HG03469 (cell line): ENCODE measurements at regions not wholly inside any gene's neighbourhood (a gene's known extent, or its start where the extent isn't known, plus 50 kb on each side); places are given as distances from the start of the nearest gene placed in this dataset.
"Not testable (repeated sequence)": the region's sequence is repeated elsewhere in the genome, so short reads cannot be mapped to it uniquely, and the experiment has no call there.

Experiments
- ATAC-seq: cut with Tn5 transposase; IDR thresholded peaks from one replicate; pipeline ENCODE4 v1.9.1; 2021; ENCODE audit warnings: mild to moderate bottlenecking, moderate library complexity, moderate number of reproducible peaks; ENCODE audit not compliant: unreplicated experiment

DNA sequence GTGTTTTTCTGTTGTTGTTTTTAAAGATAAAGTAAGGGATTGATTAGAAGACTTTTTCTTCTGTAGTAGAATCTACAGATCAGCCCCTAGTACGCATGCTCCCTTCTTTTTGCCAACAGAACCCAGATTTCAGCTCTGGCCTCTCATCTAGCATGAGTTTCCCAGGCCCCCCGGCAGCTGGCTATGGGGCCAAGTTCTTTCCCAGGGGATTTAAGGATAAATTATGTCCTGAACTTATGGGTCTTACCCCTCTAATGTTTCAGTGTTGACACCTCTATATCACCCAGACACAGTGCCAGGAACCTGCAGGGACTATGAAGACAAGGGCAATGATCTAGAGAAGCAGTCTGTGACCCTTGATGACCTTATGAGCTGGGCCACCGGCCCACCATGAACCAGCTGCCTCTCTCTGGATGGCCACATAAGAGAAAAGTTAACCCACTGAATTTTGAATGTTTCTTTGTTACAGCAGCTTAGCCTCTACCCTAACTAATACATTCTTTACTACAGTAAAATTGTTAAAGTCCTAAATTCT, 150.5 kb downstream of the UNC5CL start:
- no peak for ATAC-seq

DNA sequence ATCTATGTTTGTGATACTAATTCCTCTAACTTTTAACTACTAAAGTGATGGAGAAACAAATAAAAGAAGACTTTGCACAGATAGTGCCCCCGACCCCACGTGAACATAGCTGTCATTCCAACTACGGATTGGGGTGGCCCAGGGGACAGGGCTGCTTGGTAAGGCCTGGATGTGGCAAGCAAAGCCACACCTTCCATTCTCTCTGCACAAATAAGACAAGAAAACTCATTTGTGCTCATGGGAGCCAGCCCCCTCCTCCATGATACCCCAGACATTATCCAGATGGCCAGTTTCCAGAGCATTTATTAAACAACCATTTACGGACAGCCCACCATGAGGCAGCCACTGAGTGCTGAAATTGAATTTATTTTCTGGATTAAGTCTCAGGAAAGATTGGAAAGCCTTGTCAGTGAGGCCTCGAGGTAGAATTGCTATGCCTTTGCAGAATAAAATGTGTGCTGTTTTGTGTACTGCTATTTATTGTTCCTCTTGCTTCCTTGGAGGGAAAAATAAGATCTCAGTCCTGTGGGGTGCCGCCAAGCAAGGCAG, 151.2 kb downstream of the UNC5CL start:
- ATAC-seq: no peak

DNA sequence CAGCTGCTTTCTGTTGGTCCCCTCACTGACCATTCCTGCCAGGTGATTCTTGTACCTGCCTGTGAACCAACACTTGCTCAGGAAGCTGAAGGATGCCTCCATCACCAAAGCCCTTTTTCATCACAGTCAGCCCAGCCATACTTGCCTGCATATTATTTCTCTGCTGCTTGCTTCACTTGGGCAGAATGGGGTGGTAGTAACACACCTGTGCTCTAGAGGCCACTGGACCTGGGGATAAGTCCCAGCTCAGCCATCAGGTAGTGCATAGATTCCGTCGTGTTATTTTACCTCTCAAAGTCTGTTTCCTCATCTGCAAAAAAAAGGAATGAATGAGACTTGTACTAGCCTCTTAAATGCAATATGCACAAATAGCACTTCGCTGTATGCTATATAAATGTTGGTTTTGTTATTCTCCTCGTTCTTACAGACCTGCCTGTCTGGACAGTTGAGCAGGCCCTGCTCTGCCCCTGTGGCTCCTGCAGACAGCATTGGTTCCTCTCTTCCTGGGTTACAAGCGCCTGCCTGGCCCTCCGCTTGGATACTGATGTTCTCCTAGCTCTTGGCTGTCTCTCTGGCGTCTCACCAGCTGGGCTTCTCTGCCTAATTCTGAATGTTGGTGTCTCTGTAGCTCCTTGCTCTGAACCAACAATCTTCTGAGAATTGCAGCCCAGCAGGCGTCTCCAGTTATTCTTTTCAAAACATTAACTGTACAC, 151.8 kb downstream of the UNC5CL start:
- ATAC-seq: no peak

DNA sequence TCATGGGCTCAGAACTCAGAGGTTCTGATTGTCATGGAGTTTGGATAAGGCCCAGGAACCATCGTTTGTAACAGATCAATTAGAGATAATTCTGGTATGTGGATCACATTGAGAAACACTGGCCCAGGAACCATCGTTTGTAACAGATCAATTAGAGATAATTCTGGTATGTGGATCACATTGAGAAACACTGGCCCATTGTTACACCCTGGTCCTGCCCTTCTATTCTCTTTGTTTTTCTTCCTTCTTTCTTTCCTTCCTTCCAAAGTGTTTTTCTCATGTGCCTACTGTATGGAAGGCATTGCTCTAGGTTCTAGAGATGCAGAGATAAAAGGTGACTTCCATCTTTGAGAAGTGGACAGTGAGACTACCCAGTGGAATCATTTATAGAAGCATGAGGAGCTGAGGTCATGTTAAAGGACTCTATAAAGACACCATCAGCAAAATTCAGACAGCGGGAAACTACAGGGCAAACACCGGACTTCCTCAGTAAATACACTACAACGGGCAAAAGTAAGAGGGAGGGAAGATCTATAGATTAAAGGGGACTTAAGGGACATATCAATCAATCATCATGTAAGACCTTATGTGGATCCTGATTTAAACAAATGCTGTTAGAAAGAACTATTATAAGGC, 153.8 kb downstream of the UNC5CL start:
- ATAC-seq: no peak

DNA sequence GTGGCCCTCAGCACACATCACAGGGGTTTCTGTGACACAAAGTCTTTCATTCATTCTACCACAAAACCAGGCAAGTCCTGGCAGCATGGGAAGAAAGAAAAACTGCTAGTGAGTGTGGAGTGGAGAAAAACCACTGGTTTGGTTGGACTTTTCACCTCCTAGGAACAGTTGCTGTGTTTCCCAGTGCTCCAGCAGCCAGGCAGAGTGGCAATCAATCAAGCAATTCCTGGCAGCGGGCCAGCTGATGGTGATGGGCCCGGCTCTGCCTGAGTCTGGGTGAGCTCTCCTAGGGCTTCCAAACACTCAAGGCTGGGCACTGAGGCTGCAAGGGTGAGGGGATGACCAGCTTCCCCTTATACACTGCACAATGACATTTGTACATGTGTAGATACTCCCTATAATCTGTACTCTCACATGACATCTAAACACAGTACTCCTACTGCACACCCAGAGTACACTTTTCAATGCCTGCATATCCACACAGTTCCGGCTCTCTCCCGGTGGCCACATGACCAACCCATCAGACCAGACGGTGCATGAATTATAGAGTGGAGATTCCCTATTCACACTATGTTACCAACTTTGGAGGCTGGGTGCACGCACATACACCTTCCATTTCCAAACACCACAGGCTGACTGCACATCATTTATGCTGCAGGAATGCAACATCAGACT, 156.6 kb downstream of the UNC5CL start:
- no peak for ATAC-seq

DNA sequence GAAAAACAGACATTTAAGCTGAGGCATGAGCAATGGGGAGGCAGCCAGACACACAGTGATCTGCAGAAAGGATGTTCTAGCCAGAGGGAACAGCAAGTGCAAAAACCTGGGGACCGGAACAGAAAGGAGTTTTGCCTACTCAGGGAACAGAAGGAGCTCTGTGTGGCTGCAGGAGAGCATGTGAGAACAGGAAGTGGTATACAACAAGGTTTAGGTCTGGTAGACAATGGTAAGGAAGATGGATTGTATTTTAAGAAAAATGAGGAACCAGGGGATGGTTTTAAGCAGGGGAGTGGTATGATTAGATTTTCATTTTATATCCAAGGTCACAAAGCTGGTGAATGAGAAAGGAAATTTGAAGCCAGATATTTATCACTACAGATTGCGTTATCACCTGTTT, 157.5 kb downstream of the UNC5CL start:
- ATAC-seq: no peak

DNA sequence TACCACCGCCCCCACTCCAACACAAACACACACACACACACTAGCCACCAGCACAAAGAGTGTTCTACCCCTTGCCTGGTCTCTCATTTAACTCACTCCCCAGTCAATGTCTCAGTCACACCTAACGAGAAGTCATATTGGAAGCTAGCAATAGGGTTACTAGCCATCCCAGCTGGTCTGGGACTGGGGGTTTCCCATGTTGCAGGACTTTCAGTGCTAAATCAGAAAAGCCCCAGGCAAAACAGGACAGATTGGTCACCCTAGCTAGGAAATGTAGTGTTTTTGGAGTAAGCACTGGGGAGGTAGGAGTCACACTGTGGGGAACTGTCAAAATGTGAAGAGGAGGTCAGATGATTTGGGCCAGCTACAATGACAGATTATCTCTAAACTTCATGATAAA, 158.1 kb downstream of the UNC5CL start:
- no peak for ATAC-seq

DNA sequence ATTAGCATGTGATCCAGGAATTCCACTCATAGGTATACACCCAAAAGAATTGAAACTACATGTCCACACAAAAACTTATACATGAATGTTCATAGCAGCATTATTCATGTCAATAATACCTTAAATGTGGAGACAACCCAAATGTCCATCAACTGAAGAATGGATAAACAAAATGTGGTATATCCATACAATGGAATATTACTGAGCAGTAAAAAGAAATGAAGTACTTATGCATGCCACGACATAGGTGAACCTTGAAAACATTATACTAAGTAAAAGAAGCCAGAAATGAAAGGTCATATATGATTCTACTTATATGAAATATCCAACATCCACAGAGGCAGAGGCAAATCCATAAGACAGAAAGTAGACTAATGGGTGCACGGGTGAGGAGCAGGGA, 159.9 kb downstream of the UNC5CL start:
- no peak for ATAC-seq

DNA sequence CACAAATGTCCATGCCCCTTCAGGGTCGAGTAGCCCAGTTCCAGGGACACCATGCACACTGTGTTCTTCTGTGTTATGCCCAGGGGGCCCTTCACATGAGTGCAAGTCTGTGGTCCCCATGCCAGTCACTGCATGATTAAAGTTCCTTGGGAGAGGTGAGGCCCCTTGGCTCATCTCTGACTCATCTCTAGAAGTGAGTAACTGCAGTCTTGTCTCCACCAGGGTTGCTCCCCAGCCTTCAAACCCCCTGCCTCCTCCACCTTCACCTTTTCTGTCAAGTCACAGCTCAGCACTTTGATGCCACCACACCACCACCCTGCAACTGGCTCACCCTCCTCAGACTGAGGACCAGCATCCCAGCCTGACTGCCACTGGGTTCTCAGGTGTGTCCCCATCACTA, 161.7 kb downstream of the UNC5CL start:
- no peak for ATAC-seq

DNA sequence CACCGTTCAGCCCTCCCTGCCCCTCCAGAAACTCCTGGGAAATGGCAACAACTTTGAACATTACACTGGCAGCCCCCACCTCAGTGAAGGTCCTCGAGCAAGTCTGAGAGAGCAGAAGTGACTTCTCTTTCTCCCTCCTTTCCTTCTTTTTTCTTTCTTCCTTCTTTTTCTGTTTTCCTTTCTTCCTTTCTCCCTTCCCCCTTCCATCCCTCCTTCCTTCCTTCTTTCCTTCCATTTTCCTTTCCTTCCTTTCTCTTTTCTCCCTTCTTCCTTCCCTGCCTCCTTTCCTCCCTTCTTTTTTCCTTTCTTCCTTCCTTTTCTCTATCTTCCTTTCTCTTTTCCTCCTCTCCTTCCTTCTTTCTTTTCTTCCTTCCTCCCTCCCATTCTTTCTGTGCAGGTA, 162.7 kb downstream of the UNC5CL start:
- ATAC-seq: no peak

DNA sequence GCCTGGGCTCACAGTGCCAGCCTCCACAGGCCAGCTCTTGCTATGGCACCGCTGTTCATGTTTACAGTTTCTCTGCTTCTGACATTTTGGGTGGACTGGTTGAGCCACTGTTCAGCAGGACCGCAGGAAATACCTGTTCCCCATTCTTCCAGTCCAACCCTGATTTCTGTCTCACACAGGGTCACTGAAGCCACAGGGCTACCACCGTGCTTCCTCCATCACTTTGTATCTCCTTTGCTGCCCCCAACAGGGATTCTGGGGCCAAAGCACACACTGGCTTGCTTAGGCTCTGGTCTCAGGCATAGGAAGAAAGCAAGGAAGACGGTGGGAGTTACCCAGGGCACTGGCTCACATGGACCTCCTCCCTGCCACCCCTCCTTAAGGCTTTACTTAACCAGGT, 164.5 kb downstream of the UNC5CL start:
- no peak for ATAC-seq

DNA sequence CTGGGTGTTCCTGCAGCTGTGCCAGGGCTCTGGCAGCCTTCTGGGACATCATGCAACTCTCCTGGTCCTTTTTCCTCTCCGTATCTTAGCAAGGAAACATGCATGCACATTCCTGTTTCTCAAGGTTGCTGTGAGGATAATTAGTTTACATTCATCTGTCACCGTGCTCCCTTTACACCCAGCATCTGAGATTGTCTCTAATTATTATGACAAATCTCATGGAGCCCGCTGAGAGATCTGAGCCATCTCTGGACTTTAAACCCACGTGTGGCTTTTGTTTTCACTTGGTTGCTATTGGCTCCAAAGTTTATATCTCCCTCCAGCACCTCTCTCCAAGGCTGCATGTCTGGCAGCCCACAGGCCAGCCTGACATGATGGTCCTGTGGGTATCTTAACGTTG, 167.6 kb downstream of the UNC5CL start:
- ATAC-seq: no peak

DNA sequence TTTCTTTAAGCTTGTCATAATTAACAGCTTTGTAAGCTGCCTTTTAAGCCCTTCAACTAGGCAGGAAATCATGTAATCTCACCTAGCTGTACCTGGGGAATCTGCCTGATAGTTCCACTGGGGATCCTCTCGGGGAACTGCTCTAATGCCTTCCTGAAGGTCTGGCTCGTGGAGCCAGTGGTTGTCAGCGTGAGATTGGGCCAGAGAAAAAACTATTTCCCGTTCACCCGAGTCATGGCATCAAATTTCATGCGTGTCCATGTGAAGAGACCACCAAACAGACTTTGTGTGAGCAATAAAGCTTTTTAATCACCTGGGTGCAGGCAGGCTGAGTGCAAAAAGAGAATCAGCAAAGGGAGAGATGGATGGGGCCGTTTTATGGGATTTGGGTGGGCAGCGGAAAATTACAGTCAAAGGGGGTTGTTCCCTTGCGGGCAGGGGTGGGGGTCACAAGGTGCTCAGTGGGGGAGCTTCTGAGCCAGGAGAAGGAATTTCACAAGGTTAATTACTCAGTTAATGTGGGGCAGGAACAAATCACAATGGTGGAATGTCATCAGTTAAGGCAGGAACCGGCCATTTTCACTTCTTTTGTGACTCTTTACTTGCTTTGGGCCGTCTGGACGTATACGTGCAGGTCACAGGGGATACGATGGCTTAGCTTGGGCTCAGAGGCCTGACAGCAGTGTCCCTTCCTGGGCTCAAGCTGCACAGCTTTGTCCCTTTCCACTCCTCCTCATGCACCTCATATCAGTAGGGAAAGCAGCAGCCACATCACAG, 170.7 kb downstream of the UNC5CL start:
- not testable (repeated sequence) for ATAC-seq

DNA sequence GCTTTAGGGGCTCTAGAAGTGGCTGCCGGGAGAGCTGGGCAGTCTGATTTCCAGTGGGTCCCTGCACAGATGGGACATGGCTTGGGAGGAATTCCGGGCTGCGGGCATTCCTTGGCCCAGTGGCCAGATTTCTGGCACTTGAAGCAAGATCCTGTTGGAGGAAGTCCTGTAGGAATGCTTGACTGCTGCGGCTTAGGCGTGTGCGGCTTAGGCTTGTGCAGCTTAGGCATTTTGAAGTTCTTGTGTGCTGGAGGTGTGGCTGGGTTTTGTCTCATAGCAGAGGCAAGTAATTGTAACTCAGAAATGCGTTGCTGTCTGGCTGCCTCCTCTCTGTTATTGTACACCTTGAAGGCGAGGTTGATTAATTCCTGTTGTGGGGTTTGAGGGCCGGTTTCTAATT, 171.5 kb downstream of the UNC5CL start:
- ATAC-seq: not testable (repeated sequence)

DNA sequence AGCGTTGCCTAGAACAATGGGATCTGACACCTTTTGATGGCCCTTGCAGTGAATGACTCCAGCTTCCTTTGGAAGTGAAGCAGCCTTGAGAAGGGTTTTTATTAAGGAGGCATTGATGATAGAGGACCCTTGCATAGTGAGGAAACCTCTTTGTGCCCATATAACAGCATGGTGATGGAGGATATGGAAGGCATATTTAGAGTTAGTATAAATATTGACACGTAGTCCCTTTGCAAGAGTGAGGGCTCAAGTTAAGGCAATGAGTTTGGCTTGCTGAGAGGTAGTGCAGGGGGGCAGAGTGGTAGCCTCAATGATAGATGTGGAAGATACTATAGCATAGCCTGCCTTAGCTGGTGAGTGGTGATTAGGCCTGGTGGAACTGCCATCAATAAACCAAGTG, 173.8 kb downstream of the UNC5CL start:
- not testable (repeated sequence) for ATAC-seq

DNA sequence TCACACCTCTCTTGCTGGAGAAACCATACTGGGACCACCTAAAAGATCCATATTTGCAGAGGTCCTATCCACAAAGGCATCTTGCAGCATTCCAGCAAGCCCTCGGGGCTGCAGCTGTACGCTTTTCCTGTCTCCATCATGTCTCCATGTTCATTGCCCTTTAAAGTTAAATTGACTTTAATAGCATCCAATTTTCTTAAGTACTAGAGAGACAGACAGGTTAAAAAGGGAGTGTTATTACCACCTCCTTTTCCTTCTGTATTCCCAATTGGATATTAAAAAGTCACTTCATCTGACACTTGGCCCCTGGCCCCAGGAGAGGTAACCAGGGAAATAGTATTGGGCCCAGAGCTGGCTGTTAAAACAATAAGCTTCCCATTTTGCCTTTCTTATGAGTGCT, 178.6 kb downstream of the UNC5CL start:
- ATAC-seq: no peak

DNA sequence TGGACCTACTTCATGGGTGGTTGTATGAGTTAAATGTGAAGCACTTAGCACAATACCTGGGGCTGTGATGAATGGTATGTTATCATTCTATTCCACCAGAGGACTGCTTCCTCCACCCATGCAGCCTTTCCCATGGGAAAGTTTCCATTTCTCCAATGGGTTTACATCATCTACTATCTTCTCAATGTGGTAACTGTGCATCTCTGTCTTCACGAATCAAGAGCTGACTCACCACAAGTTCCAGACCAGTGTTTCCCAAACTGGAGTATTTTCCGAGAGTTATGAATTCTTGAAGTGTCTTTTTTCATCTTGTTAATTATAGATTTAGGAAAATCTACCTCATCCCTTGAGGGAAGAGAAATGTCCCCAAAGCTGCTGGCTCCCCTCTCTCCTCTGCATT, 182.8 kb downstream of the UNC5CL start:
- no peak for ATAC-seq

DNA sequence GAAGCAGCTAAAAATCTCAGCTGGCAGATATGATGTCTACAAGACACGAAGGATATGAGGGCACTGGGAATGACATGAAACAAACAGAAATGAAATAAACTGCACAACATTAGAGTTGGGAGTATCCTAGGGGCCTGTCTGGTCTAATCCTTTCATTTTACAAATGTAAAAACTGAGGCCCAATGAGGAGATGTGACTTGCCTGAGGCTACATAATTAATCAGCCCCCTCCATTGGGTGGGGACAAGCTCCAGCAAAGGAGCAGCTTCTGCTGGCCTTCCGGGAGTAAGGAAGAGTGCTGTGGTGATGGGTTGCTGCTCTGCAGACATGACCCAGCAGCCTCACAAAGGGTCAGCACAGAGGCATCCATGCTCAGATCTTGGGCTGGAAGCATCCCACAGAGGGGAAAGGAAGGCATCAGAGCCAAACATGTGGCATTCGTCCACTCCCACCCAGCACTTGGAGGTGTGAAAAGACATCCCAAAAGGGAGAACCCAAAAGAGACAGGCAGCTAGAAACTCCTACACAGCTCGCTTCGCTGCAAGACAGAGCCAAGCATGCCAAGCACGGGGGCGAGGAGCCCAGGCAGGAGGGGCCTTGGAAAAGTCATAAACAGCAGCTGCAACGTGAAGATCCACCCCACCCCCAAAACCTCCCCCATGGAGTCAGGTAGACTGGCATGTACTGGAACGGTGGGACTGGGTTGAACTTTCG, 183.7 kb downstream of the UNC5CL start:
- no peak for ATAC-seq

DNA sequence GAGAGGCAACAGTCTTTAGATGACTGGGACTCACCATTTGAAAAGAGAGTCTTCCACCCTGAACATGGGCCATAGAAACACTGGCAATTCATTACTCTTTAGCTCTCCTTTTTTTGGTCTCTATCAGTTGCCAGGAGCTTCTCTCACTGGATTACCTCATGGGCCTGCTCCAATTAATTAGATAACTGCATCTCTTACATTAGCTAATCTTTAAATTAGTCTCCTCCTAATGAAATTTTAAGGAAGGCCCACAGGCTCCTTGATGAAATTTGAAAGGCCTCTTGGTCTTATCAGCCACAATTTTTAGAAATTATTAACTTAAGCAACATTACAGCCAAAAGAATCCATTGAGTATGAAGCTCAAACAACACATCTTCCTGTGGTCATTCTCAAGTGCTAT, 184.4 kb downstream of the UNC5CL start:
- ATAC-seq: no peak

DNA sequence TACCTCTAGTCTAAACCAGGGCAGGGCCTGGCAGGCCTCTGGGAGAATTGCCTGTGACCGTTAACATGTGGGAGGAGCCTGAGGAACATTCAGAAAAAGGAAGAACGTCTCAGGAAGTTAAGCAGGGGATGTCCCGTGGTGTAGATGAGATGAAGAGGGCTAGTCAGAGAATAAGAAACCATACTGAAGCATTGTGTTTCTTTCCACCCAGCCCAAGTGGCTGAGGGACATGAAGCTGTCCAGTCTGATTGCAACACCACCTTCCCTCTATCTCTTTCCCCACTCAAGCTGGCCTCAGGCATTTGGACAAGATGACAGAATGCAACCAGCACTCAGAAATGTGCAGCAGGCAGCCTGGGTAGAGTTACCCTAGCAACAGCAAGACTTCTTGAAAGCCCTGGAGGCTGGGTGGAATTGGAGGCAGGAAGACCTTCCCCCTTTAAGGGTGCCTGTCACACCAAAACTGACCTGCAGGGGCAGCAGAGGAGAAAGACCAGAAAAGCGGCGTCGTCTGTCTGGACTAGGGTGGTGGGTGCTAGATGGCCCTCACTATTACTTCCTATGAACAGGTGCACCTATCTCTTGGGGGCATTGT, 186.1 kb downstream of the UNC5CL start:
- ATAC-seq: no peak
